Stimulated activated CD4-positive, alpha-beta T cell treated with anti-CD3 and anti-CD28 coated beads, Interleukin-2, amount 100 ng/mL, for 48 hours (primary cell): ENCODE measurements at regions not wholly inside any gene's neighbourhood (a gene's known extent, or its start where the extent isn't known, plus 50 kb on each side); places are given as distances from the start of the nearest gene placed in this dataset.

Experiments
- DNase-seq, 2 donors: peaks; one replicate each; pipeline ENCODE4 v3.0.0-alpha.2; 2020

GRCh38 chr15:77698481-77698880 is 65.8 kb upstream of the LINGO1 start:
- no peak for DNase-seq

- DNase-seq = no peak
These were observed 65.2 kb upstream of the LINGO1 start for GRCh38 chr15:77697893-77698292.

GRCh38 chr15:77696871-77697270 is 64.2 kb upstream of the LINGO1 start:
- DNase-seq = no peak

- DNase-seq = no peak
These were observed 63.4 kb upstream of the LINGO1 start for GRCh38 chr15:77695961-77696582.

- DNase-seq = no peak
These were observed 62.8 kb upstream of the LINGO1 start for GRCh38 chr15:77695548-77695947.

GRCh38 chr15:77693576-77693975 is 60.9 kb upstream of the LINGO1 start:
- DNase-seq = no peak

DNA sequence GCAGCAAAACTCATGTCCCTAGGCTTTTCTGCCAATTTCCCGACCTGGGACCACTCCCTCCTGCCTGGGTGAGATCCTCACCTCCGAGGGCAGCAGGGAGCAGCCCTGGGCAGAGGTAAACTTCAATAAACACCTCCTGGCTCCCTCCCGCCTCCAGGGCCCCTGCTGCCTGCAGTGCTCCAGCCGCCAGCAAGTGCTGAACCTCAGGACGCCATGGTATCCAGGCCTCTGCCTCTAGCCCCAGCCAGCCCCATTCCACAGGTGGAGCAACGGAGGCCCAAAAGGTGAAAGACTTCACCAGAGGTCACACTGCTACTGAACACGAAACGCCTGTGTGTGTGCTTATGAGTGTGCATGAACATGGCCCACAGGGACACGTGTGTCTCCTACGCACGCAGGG is 59.9 kb upstream of the LINGO1 start:
- DNase-seq = no peak

- DNase-seq = no peak
These were observed 58.9 kb upstream of the LINGO1 start for GRCh38 chr15:77691607-77692006.

DNA sequence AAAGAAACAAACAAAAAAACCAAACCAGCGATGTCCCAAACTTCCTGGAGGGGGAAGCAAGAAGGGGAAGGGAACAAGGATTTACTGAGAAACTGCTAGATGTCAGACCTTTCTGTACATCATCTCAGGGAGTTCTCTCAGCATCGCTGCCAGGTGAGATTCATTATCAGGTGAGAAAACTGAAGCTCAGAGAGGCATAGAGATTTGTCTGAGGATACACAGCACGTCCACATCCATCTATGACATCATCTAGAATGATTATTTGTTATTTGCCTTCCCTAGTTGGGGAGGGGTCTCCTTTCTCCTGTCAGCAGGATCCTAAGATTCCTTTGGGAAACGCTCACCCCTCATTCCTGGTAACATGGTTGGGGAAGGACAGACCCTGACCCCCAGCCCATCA is 57.1 kb upstream of the LINGO1 start:
- no peak for DNase-seq

- no peak for DNase-seq
These were observed 56.0 kb upstream of the LINGO1 start for GRCh38 chr15:77688693-77689092.

GRCh38 chr15:77688266-77688665 is 55.6 kb upstream of the LINGO1 start:
- no peak for DNase-seq

- no peak for DNase-seq
These were observed 52.5 kb upstream of the LINGO1 start for GRCh38 chr15:77685082-77685815.

DNA sequence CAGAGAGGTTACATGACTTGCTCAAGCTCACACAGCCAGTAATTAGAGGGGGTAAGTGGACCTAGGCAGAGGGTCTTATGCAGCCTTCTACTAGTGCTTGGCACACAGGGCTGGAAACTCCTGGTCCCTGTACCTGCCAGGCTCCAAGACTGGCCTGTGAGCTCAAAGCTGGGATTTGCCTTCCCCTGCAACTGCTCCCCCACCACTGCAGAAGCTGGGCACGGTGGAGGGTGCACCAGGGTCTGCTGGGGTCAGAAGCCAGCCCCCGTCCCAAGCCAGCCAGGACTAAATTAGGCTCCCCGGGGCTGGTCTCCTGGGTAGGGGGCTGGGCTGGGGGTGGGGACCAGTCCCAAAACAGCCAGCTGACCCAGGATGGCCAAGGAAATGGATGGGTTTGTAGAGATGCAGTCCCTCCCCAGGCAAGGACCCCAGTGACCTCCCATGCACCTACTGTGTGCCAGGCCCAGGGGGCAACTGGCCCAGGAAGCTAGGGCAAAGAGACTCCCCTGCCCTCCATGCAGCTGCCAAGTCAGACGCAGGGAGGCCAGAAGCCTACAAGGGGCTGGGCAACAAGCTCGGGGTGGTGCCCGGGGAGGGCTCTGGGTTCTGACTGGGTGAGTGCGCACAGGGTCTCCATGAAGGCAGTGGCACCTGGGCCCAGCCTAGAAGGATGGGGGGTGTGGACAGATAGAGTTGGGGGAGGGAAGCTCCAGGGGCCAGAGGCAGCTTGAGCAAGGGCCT is 51.8 kb upstream of the LINGO1 start:
- no peak for DNase-seq

GRCh38 chr15:77682564-77682963 is 49.9 kb upstream of the LINGO1 start:
- no peak for DNase-seq
